Activated naive CD8-positive, alpha-beta T cell (primary cell): ENCODE measurements at regions not wholly inside any gene's neighbourhood (a gene's known extent, or its start where the extent isn't known, plus 50 kb on each side); places are given as distances from the start of the nearest gene placed in this dataset.

Source experiments
- H3K27ac Mint-ChIP-seq: one replicate; pipeline ENCODE4 v1.8.0; 2021; ENCODE audit warnings: mixed read lengths
- H3K27me3 Mint-ChIP-seq: one replicate; pipeline ENCODE4 v1.8.0; 2021; ENCODE audit warnings: mixed read lengths
- H3K36me3 Mint-ChIP-seq: one replicate; pipeline ENCODE4 v1.8.0; 2021; ENCODE audit warnings: mixed read lengths
- H3K4me1 Mint-ChIP-seq: one replicate; pipeline ENCODE4 v1.8.0; 2021; ENCODE audit warnings: low read depth, mixed read lengths
- H3K4me3 Mint-ChIP-seq: one replicate; pipeline ENCODE4 v1.8.0; 2021; ENCODE audit warnings: mild to moderate bottlenecking, mixed read lengths
- H3K9me3 Mint-ChIP-seq: one replicate; pipeline ENCODE4 v1.8.0; 2021; ENCODE audit warnings: low read depth, mixed read lengths

DNA sequence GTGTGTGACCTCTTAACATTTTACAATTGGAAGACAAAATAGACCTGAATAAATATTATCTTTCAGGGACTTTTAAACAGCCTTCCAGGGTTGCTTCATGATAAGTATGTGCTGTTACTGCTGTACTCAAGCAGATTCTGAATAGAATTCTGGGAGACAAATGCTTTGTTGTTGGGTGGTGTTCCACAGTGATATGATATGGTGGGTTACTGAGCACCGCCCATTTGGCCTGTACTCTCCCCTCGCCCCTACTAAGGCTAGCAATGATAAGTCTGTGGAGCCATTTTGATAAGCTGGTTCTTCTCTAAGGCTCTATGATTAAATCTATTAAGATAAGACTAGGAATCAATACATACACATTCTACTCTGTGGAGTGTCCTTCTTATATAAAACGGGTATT, 89.8 kb upstream of the ITGA4 start:
- Mint-ChIP-seq H3K27ac (no peak overlapping the region), H3K27me3 (no peaks in the 10 kb centered on the region), H3K4me3 (no peak overlapping the region), H3K9me3 (no peaks in the 10 kb centered on the region), H3K36me3 (peaks cover 31% of the 10 kb centered on the region), H3K4me1 (peaks cover 17% of the 10 kb centered on the region)

DNA sequence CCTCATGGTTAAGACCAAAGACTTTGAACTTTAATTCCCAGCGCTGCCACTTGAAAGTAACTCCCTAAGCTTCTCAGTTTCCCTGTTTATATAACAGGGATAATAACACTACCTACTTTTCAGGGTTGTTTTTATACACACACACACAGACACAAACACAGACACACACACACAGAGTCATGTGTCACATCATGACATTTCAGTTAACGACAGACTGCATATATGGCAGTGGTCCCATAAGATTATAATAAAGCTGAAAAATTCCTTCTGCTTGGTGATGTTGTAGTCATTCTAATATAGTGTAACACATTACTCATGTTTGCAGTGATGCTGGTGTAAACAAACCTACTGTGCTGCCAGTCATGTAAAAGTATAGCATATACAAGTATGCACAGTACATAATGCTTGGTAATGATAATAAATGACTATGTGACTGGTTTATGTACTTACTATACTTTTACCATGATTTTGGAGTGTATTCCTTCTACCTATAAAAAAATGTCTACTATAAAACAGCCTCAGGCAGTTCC, 89.2 kb upstream of the ITGA4 start:
- Mint-ChIP-seq H3K27me3 (no peaks in the 10 kb centered on the region), H3K9me3 (no peaks in the 10 kb centered on the region), H3K36me3 (peaks cover 28% of the 10 kb centered on the region), H3K4me1 (peaks cover 21% of the 10 kb centered on the region), H3K27ac (no peak overlapping the region), H3K4me3 (no peak overlapping the region)

DNA sequence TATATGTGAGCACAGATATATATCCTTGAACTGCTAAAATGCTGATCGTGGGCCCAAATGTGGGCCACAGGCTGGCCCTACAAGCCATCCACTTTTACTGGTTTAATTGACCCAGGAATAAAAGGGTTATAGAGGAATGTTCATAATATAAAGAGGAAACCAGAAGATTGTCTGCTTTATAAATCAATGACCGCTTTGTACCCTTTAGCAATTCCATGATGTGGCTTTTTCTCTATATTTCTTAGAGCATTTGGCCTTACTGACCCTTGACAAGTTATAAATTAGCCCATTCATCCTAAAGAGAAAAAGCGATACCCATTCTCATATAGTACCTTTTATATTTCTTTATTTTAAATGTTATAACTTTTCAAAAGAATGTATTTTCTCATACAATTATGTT, 87.1 kb upstream of the ITGA4 start:
- no peak overlapping the region for H3K4me3 Mint-ChIP-seq
- H3K27me3 Mint-ChIP-seq = no peaks in the 10 kb centered on the region
- H3K27ac Mint-ChIP-seq = no peak overlapping the region
- peaks cover 23% of the 10 kb centered on the region for H3K4me1 Mint-ChIP-seq
- H3K36me3 Mint-ChIP-seq = peaks cover 20% of the 10 kb centered on the region
- no peaks in the 10 kb centered on the region for H3K9me3 Mint-ChIP-seq

DNA sequence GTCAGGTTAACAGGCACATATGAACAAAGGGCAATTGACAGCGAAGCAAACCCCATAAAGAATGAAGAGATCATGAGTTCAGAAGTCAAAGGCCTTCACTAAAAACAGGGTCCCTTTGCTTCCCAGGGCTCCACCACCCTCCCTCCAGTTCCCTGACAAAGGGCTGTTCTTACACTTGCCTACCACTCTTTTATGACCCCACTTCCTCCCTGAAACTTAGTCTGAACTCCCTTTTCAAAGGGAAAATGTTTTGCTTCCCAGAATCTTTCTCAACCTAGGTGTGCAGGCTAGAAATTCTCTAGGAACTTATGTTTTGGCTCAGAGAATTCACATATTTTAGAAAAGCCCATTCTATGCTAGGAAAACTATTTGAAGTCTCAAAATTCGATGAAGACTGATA, 86.0 kb upstream of the ITGA4 start:
- Mint-ChIP-seq H3K4me1 (peaks cover 23% of the 10 kb centered on the region), H3K36me3 (peaks cover 16% of the 10 kb centered on the region), H3K9me3 (no peaks in the 10 kb centered on the region), H3K4me3 (no peak overlapping the region), H3K27me3 (no peaks in the 10 kb centered on the region), H3K27ac (peak overlapping the region; percentile 34)

DNA sequence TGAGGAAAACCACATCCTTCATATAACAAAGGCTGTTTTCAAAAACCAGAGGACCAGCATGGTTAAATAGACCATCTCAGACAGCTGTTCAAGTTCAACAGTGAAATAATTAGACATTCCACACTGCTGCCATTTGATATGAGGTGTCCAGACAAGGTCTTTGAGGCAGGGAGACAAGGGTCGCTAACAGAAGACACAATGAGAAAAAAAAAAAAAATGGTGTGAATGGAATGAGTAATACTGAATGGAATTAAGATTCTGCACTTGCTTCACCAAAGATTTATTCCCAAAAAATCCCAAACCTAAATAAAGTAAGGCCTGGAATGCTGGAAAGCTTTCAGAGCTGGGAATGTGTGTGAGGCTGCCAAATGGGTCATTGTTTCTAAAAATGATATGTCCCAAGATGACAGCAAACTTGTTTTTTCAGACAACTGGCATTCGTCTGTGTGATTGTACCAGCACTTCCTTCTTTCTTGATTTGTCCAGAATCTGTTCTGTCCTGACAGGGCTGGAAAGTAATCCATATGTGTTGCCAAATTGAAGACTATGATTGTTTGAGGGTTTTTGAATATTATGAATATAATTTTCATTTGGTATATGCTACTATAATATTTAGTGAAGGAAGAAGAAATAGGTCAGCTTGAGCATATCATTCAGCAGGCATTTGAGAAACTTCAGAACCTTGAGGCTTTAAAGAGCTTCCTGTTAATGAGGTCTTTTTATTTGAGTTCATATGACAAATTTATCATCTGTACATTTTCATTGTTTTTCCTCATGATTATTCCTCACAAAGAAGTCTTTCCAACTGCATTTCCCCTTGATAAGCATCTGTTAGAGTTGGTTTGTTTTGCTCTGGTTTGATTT, 85.2 kb upstream of the ITGA4 start:
- no peak overlapping the region for H3K4me3 Mint-ChIP-seq
- H3K9me3 Mint-ChIP-seq = no peaks in the 10 kb centered on the region
- peaks cover 23% of the 10 kb centered on the region for H3K4me1 Mint-ChIP-seq
- H3K36me3 Mint-ChIP-seq = peaks cover 13% of the 10 kb centered on the region
- no peaks in the 10 kb centered on the region for H3K27me3 Mint-ChIP-seq
- H3K27ac Mint-ChIP-seq = peak overlapping the region; percentile 22

DNA sequence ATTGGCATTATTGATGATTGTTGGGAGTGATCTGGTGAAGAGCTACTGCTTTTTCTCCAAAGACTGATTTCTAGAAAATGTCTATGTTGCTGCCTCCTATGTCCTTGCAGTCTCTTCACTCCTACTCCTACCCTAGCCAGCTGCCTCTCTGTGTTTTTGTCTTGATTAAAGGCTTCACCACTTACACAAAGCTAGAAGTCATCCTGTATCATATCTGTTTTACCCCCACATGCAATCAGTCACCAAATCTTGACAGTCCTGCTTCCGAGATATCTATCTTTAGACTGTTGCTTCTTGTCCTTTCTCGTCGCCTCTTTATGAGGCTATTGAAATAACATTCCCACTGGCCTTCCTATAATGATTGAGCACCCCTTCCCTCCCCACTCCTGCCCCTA, 84.5 kb upstream of the ITGA4 start:
- Mint-ChIP-seq H3K4me3 (no peak overlapping the region), H3K9me3 (no peaks in the 10 kb centered on the region), H3K4me1 (peaks cover 23% of the 10 kb centered on the region), H3K27me3 (no peaks in the 10 kb centered on the region), H3K27ac (no peak overlapping the region), H3K36me3 (peaks cover 13% of the 10 kb centered on the region)

DNA sequence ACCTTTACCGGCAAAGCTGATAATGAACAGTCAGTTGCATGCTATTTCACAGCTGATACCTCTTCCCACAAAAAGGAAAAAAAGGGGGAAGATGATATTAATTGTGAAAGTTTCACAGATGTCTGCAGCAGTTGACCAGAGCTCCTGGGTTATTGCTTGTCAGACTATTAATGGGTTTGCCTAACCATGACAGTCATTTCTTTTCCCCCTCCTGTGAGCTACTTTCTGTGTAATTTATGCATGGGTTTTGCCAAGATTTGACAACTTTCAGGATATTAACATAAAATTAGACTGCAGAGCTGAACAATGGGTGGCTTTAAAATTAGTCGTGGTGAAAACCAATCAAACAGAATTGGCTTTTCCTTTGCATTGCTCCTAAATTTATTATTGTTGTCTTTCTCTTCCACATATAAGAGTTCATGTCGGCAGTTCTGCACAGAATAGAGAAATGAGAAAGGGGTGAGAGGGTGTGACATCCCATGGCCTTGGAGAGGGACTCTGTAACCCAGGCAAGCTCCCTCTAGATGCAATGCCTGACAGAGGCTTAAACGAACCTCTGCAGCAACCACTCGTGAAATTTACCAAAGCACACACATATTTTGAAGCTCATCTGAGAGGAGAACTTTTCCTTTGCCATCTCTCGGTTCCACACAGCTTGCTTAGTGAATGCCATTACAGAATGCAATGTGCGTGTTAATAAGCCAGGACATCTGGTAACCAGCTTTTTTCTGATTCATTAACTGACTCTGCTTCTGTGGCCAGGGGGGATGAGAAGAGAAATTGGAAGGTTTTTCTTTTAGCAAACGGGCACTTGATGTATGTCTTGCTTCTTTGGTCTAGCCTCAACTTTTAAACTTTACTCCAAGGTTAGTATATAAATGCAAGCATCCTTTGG, 82.2 kb upstream of the ITGA4 start:
- Mint-ChIP-seq H3K36me3 (peaks cover 5% of the 10 kb centered on the region), H3K27ac (no peak overlapping the region), H3K4me1 (peaks cover 23% of the 10 kb centered on the region), H3K27me3 (no peaks in the 10 kb centered on the region), H3K9me3 (no peaks in the 10 kb centered on the region), H3K4me3 (no peak overlapping the region)

DNA sequence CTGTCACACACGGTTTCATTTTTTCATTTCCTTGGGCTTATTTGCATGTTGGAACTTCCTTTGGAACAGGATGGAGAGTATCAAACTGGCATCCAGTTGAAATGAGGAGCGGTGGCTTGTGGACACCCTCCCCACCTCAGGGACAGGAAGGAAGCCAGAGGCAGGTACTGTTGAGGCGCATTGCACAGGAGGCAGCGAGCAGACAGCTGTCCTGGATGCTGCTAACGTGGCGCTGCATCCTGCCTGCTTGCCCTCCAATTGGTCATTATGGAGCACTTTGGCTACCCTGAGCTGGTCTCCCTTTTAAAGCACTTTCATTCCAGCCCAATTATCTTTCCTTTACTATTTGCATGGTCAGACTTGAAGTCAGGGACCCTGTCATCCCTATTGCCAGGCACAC, 80.7 kb upstream of the ITGA4 start:
- H3K36me3 Mint-ChIP-seq = peaks cover 5% of the 10 kb centered on the region
- no peak overlapping the region for H3K4me3 Mint-ChIP-seq
- no peak overlapping the region for H3K27ac Mint-ChIP-seq
- no peaks in the 10 kb centered on the region for H3K9me3 Mint-ChIP-seq
- peaks cover 16% of the 10 kb centered on the region for H3K4me1 Mint-ChIP-seq
- H3K27me3 Mint-ChIP-seq = no peaks in the 10 kb centered on the region

DNA sequence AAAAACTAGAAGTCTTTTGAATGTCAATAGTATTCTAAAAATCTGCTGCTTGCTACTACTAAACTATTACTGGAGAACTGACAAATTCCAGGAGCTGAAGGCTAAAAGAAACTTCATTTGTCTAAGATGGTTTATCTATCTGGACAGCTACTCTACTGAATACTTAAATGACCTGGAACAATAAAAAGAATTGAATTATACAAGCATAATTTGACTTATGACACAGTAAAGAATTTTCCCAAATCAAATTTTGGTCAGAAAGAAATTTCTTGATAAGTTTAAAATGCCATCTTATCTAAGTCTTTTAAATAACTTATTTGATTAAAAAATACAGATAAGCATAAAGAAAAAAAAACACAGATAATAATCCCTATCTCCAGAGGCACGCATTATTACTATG, 80.2 kb upstream of the ITGA4 start:
- Mint-ChIP-seq H3K27me3 (no peaks in the 10 kb centered on the region), H3K4me1 (peaks cover 11% of the 10 kb centered on the region), H3K27ac (no peak overlapping the region), H3K9me3 (no peaks in the 10 kb centered on the region), H3K36me3 (peaks cover 5% of the 10 kb centered on the region), H3K4me3 (no peak overlapping the region)

DNA sequence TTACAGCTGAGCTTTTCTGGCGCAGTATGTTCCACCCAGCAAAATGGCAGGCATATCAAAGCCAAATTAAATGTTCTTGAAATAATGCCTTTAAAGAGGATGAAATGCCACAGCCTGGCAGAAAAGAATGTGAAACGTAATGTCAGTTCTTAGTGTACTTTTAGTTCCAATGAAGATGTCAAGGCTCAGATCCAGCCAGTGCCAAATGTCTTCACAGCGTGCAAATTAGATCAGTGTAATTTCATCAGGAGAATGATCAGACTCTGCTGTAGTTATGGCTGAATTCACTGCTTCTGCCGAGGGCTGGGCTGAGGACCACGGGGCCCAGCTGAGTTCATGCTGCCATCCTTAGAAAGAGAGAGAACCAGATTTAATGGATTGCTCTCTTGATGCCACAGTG, 78.7 kb upstream of the ITGA4 start:
- no peaks in the 10 kb centered on the region for H3K27me3 Mint-ChIP-seq
- no peak overlapping the region for H3K27ac Mint-ChIP-seq
- H3K4me3 Mint-ChIP-seq = no peak overlapping the region
- H3K9me3 Mint-ChIP-seq = no peaks in the 10 kb centered on the region
- no peaks in the 10 kb centered on the region for H3K4me1 Mint-ChIP-seq
- peaks cover 7% of the 10 kb centered on the region for H3K36me3 Mint-ChIP-seq

DNA sequence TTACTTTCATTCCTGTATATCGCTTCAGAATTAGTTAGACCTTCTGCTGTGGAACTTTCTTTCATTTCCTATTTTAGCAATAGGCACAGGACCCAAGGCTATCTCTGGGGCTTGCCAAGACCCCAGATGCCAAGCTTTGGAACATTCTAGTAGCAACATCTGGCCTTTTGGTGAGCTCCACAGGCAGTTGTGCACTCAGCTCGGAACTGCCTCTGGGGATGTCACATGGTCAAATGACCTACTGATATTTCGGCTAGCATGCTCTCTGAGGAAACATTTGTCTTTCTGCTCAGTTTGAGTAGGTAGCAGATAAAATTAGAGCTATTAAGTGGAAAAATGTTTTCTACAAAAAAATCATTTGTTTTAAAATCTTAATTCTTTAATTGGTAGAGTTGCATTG, 76.6 kb upstream of the ITGA4 start:
- no peaks in the 10 kb centered on the region for H3K27me3 Mint-ChIP-seq

DNA sequence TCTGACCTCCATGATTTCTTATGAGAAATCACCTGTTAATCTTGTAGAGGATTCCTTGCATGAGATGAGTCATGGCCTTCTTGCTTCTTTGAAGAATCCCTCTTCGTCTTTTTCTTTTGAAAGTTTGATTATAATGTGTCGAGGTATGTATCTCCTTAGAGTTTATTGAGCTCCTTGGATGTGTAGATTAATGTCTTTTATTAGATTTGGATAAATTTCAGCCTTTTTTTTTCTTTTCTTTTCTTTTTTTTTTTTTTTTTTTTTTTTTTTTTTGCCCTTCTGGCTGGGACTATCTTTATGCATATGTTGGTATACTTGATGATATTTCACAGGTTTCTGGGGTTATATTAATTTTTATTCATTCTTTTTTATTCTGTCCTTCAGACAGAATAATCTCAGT, 72.3 kb upstream of the ITGA4 start:
- Mint-ChIP-seq H3K4me3 (no peak overlapping the region), H3K27me3 (no peaks in the 10 kb centered on the region), H3K9me3 (no peaks in the 10 kb centered on the region), H3K27ac (no peak overlapping the region), H3K4me1 (no peaks in the 10 kb centered on the region), H3K36me3 (peaks cover 13% of the 10 kb centered on the region)

More for the DNA sequence above, 76.6 kb upstream of the ITGA4 start:
- Mint-ChIP-seq H3K27ac (no peak overlapping the region), H3K36me3 (peaks cover 8% of the 10 kb centered on the region), H3K9me3 (no peaks in the 10 kb centered on the region), H3K4me3 (no peak overlapping the region), H3K4me1 (no peaks in the 10 kb centered on the region)

DNA sequence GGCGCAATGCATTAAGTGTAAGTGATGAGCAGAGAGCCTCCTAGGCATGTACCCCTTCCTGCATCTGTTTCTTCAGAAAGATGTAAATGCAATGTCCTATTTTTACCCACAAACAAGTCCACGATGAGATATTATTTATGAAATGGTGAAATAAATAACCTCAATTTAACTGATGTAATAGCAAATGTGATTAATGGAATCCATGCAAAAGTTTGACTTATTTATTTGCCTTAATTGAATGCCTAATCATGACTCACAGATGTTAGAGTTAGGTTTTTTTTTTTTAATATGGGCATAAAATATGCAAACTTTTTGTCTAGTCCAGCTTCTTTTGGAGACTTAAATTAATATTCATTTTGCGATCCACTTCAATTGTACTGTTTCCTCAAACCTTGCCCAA, 67.7 kb upstream of the ITGA4 start:
- peaks cover 16% of the 10 kb centered on the region for H3K4me1 Mint-ChIP-seq
- H3K27me3 Mint-ChIP-seq = no peaks in the 10 kb centered on the region
- no peak overlapping the region for H3K27ac Mint-ChIP-seq
- peaks cover 12% of the 10 kb centered on the region for H3K36me3 Mint-ChIP-seq
- no peak overlapping the region for H3K4me3 Mint-ChIP-seq
- H3K9me3 Mint-ChIP-seq = peaks cover 3% of the 10 kb centered on the region

DNA sequence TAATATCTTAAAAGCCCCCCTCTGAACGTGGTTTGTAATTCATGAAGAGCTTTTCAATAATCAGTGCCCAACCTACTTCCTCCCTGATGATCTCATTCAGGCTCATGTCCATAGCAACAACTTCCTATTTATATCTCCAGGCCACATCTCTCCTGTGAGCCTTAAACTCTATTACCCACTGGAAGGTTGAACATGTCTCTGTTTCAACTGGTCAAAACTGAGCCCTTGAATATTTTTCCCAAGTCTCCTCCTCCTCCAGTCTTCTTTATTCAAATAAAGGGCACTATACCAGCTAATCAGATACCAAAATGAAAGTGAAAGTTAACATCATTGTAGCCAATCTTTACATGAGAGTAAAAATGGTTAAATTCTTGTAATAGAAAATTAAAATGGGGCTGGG, 63.7 kb upstream of the ITGA4 start:
- peaks cover 3% of the 10 kb centered on the region for H3K9me3 Mint-ChIP-seq
- peaks cover 31% of the 10 kb centered on the region for H3K4me1 Mint-ChIP-seq
- peak overlapping the region; percentile 85 for H3K27ac Mint-ChIP-seq
- H3K27me3 Mint-ChIP-seq = no peaks in the 10 kb centered on the region
- peaks cover 5% of the 10 kb centered on the region for H3K36me3 Mint-ChIP-seq
- peak overlapping the region; percentile 62 for H3K4me3 Mint-ChIP-seq

DNA sequence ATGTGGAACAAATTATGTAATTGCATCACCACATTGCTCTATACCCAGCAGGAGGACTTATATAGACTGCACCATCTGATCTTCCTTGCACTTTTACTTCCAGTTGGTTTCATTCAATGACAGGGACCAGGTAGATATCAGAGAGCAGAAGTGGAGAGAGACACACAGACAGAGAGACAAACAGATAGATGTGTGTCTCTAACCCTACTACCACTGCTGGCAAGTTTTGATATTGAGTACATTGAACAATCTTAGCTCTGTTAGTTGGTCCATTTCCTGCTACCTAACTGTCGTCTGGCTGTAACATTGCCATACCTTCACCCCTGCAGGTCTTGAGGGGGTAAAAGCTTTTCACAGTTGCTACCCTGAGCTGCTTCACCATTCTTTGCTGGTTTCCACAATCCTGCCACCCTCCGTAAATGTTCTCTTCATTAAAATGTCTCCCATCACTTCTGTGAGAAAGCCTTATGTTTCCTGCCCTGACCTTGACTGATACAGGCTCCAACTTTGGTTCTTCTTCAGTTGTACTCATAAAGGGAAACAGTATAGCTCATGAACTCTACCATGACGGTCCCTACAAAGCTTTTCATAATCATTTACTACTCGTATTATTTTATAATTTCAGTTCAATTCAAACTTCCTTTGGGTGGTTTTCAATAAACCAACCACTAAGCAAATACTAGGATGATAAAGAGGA, 62.3 kb upstream of the ITGA4 start:
- peak overlapping the region; percentile 51 for H3K4me3 Mint-ChIP-seq
- peaks cover 5% of the 10 kb centered on the region for H3K36me3 Mint-ChIP-seq
- H3K9me3 Mint-ChIP-seq = peaks cover 3% of the 10 kb centered on the region
- H3K27ac Mint-ChIP-seq = peak overlapping the region; percentile 36
- peaks cover 31% of the 10 kb centered on the region for H3K4me1 Mint-ChIP-seq
- H3K27me3 Mint-ChIP-seq = no peaks in the 10 kb centered on the region
